Kidney (tissue), 13 donors: ENCODE measurements at regions not wholly inside any gene's neighbourhood (a gene's known extent, or its start where the extent isn't known, plus 50 kb on each side); places are given as distances from the start of the nearest gene placed in this dataset.

Experiments
- DNase-seq, 5 donors: peaks; one replicate each; pipeline ENCODE4 v3.0.0-alpha.2; 2013 to 2020
- FAIRE-seq: peaks from 2 replicates; lab custom pipeline; 2012; peaks lifted over from hg19 to GRCh38; lab: Jason Lieb, UNC
- H3K27ac ChIP-seq, 2 donors: one replicate each; pipeline ENCODE4 v1.7.0; 2013; ENCODE audit warnings: low read depth in 2 of 2, low read length in 2 of 2, inconsistent platforms in 1 of 2
- H3K27me3 ChIP-seq: one replicate; pipeline ENCODE4 v1.7.1; 2013; ENCODE audit warnings: low read length, inconsistent platforms; ENCODE audit not compliant: control insufficient read depth, insufficient read depth
- H3K36me3 ChIP-seq, 3 donors: one replicate each; pipeline versions ENCODE4 v1.7.0 to v1.7.1; 2013; ENCODE audit warnings: low read length in 3 of 3, control low read depth in 1 of 3, inconsistent platforms in 1 of 3; ENCODE audit not compliant: insufficient read depth in 3 of 3, control insufficient read depth in 2 of 3
- H3K4me1 ChIP-seq, 3 donors: one replicate each; pipeline versions ENCODE4 v1.7.0 to v1.7.1; 2013; ENCODE audit warnings: low read length in 3 of 3, inconsistent platforms in 1 of 3, low read depth in 1 of 3; ENCODE audit not compliant: control insufficient read depth in 2 of 3, insufficient read depth in 2 of 3
- H3K4me3 ChIP-seq, 3 donors: one replicate each; pipeline versions ENCODE4 v1.7.0 to v1.8.1; 2013; ENCODE audit warnings: low read length in 3 of 3, control low read depth in 1 of 3, inconsistent platforms in 1 of 3
- H3K9ac ChIP-seq, 3 donors: one replicate each; pipeline versions ENCODE4 v1.7.0 to v1.7.1; 2013; ENCODE audit warnings: low read length in 3 of 3, control low read depth in 1 of 3, inconsistent platforms in 1 of 3
- H3K9me3 ChIP-seq, 3 donors: one replicate each; pipeline versions ENCODE4 v1.7.0 to v1.7.1; 2013; ENCODE audit warnings: low read length in 3 of 3, control low read depth in 1 of 3, inconsistent platforms in 1 of 3; ENCODE audit not compliant: control insufficient read depth in 2 of 3, insufficient read depth in 1 of 3
- CTCF ChIP-seq: IDR thresholded peaks from 3 replicates; pipeline ENCODE4 v1.5.1; 2012; ENCODE audit warnings: mild to moderate bottlenecking, moderate library complexity, borderline replicate concordance; ENCODE audit not compliant: insufficient read depth; ENCODE audit errors: extremely low read depth
- intact Hi-C: fragments of 100-400 bp; cut with DNase I; formaldehyde crosslinking; loops from one replicate; pipeline ENCODE4 v1.11.1; 2022
- donor health status: control.
- donor health status: control.
- donor health status: control.
- donor health status: control.
- donor health status: control.
- donor health status: DM: yes; HTN: yes; CAD: no.
- donor health status: Normal renal cell carcinoma (clear cell type).

- no peaks in the 10 kb centered on the region for H3K36me3 ChIP-seq
- no peaks in the 10 kb centered on the region for H3K4me1 ChIP-seq
- no peak overlapping the region for H3K9ac ChIP-seq
- FAIRE-seq (no peak), DNase-seq (peak in 2 of 5 donors; percentile 1 to 39)
- H3K27ac ChIP-seq, result no peak overlapping the region
- H3K9me3 ChIP-seq, result no peaks in the 10 kb centered on the region
- H3K27me3 ChIP-seq, result no peaks in the 10 kb centered on the region
- intact Hi-C loops, result no loop called here
- no peak for TF ChIP-seq CTCF
- no peak overlapping the region for H3K4me3 ChIP-seq
Observed at GRCh38 chr15:87263871-87264270, 992.7 kb downstream of the NTRK3 start.

- H3K36me3 ChIP-seq, result no peaks in the 10 kb centered on the region
- DNase-seq (no peak), FAIRE-seq (no peak)
- no peak for TF ChIP-seq CTCF
- no peak overlapping the region for H3K9ac ChIP-seq
- no peaks in the 10 kb centered on the region for H3K9me3 ChIP-seq
- H3K27ac ChIP-seq, result no peak overlapping the region
- intact Hi-C loops, result no loop called here
- no peaks in the 10 kb centered on the region for H3K27me3 ChIP-seq
- no peak overlapping the region for H3K4me3 ChIP-seq
- no peaks in the 10 kb centered on the region for H3K4me1 ChIP-seq
Observed at GRCh38 chr15:87263296-87263695, 993.2 kb downstream of the NTRK3 start.

- Histone ChIP-seq H3K4me3 (no peak overlapping the region), H3K4me1 (no peaks in the 10 kb centered on the region), H3K27me3 (no peaks in the 10 kb centered on the region), H3K27ac (no peak overlapping the region), H3K36me3 (no peaks in the 10 kb centered on the region), H3K9me3 (no peaks in the 10 kb centered on the region), H3K9ac (no peak overlapping the region)
- FAIRE-seq (no peak), DNase-seq (no peak)
- intact Hi-C loops, result no loop called here
- no peak for TF ChIP-seq CTCF
Observed at GRCh38 chr15:87245592-87245991, 1010.9 kb downstream of the NTRK3 start.

- no peak for FAIRE-seq
- Histone ChIP-seq H3K4me1 (no peaks in the 10 kb centered on the region), H3K27me3 (no peaks in the 10 kb centered on the region), H3K36me3 (no peaks in the 10 kb centered on the region), H3K27ac (no peak overlapping the region), H3K9ac (no peak overlapping the region), H3K9me3 (no peaks in the 10 kb centered on the region), H3K4me3 (no peak overlapping the region)
- intact Hi-C loops, result no loop called here
- DNase-seq, result no peak
- TF ChIP-seq CTCF, result no peak
Observed at GRCh38 chr15:87243474-87243873, 1013.1 kb downstream of the NTRK3 start.
